ENCODE measurements at regions not wholly inside any gene's neighbourhood (a gene's known extent, or its start where the extent isn't known, plus 50 kb on each side); places are given as distances from the start of the nearest gene placed in this dataset.

- no peak for DNase-seq (ENCODE audit: low spot score)
- intact Hi-C loops (cut with DNase I), result no loop called here
These were observed 213.2 kb upstream of the CTBP2 start for GRCh38 chr10:125373546-125373945.

GRCh38 chr10:125370578-125370977, 210.2 kb upstream of the CTBP2 start:
- no peak for DNase-seq (ENCODE audit: low spot score)
- intact Hi-C loops (cut with DNase I), result no loop called here

- no peak for DNase-seq (ENCODE audit: low spot score)
- intact Hi-C loops (cut with DNase I), result no loop called here
These were observed 209.3 kb upstream of the CTBP2 start for GRCh38 chr10:125369382-125370326.

GRCh38 chr10:125368146-125368545, 207.8 kb upstream of the CTBP2 start:
- intact Hi-C loops (cut with DNase I), result no loop called here

GRCh38 chr10:125363791-125364190, 203.4 kb upstream of the CTBP2 start:
- intact Hi-C loops (cut with DNase I), result no loop called here
- no peak for DNase-seq (ENCODE audit: low spot score)

More at GRCh38 chr10:125368146-125368545, 207.8 kb upstream of the CTBP2 start:
- no peak for DNase-seq (ENCODE audit: low spot score)

GRCh38 chr10:125362950-125363349, 202.6 kb upstream of the CTBP2 start:
- no peak for DNase-seq (ENCODE audit: low spot score)
- intact Hi-C loops (cut with DNase I), result no loop called here

GRCh38 chr10:125359401-125359800, 199.0 kb upstream of the CTBP2 start:
- DNase-seq (ENCODE audit: low spot score), result no peak
- intact Hi-C loops (cut with DNase I), result loop anchor here in 1 of 2 donors (5.0 kb wide), 1 partner anchor 682 kb away; no protein-coding TSS in a partner anchor

GRCh38 chr10:125355657-125356056, 195.3 kb upstream of the CTBP2 start:
- intact Hi-C loops (cut with DNase I), result loop anchor here in 1 of 2 donors (5.0 kb wide), 1 partner anchor 678 kb away; no protein-coding TSS in a partner anchor
- DNase-seq (ENCODE audit: low spot score), result no peak

GRCh38 chr10:125350519-125350918, 190.2 kb upstream of the CTBP2 start:
- DNase-seq (ENCODE audit: low spot score), result no peak

GRCh38 chr10:125348536-125348935, 188.2 kb upstream of the CTBP2 start:
- DNase-seq (ENCODE audit: low spot score), result no peak
- intact Hi-C loops (cut with DNase I), result loop anchor here in 1 of 2 donors (10.0 kb wide), 1 partner anchor 304 kb away; no protein-coding TSS in a partner anchor

More at GRCh38 chr10:125350519-125350918, 190.2 kb upstream of the CTBP2 start:
- intact Hi-C loops (cut with DNase I), result no loop called here

- intact Hi-C loops (cut with DNase I), result loop anchor here in 1 of 2 donors (10.0 kb wide), 1 partner anchor 300 kb away; no protein-coding TSS in a partner anchor
- DNase-seq (ENCODE audit: low spot score), result no peak
These were observed 184.3 kb upstream of the CTBP2 start for GRCh38 chr10:125344573-125345171.

- intact Hi-C loops (cut with DNase I), result loop anchor here in 1 of 2 donors (10.0 kb wide), 1 partner anchor 299 kb away; no protein-coding TSS in a partner anchor
- no peak for DNase-seq (ENCODE audit: low spot score)
These were observed 183.6 kb upstream of the CTBP2 start for GRCh38 chr10:125343983-125344382.

- DNase-seq (ENCODE audit: low spot score), result no peak
- intact Hi-C loops (cut with DNase I), result loop anchor here in 1 of 2 donors (10.0 kb wide), 1 partner anchor 299 kb away; no protein-coding TSS in a partner anchor
These were observed 183.0 kb upstream of the CTBP2 start for GRCh38 chr10:125343118-125343925.

- intact Hi-C loops (cut with DNase I), result loop anchor here in 1 of 2 donors (10.0 kb wide), 1 partner anchor 297 kb away; no protein-coding TSS in a partner anchor
- DNase-seq (ENCODE audit: low spot score), result no peak
These were observed 181.2 kb upstream of the CTBP2 start for GRCh38 chr10:125341611-125342010.

GRCh38 chr10:125340903-125341302, 180.5 kb upstream of the CTBP2 start:
- DNase-seq (ENCODE audit: low spot score), result no peak
- intact Hi-C loops (cut with DNase I), result loop anchor here in 1 of 2 donors (10.0 kb wide), 1 partner anchor 296 kb away; no protein-coding TSS in a partner anchor

- no peak for DNase-seq (ENCODE audit: low spot score)
- intact Hi-C loops (cut with DNase I), result no loop called here
These were observed 177.1 kb upstream of the CTBP2 start for GRCh38 chr10:125337510-125337909.

GRCh38 chr10:125334545-125334944, 174.2 kb upstream of the CTBP2 start:
- DNase-seq (ENCODE audit: low spot score), result no peak
- intact Hi-C loops (cut with DNase I), result loop anchor here in 1 of 2 donors (5.0 kb wide), 1 partner anchor 882 kb away; the partner anchor contains the start of gene NKX1-2

- intact Hi-C loops (cut with DNase I), result loop anchor here in 1 of 2 donors (5.0 kb wide), 1 partner anchor 881 kb away; the partner anchor contains the start of gene NKX1-2
- DNase-seq (ENCODE audit: low spot score), result no peak
These were observed 173.4 kb upstream of the CTBP2 start for GRCh38 chr10:125333769-125334168.

- intact Hi-C loops (cut with DNase I), result loop anchor here in 1 of 2 donors (5.0 kb wide), 1 partner anchor 881 kb away; the partner anchor contains the start of gene NKX1-2
- DNase-seq (ENCODE audit: low spot score), result no peak
These were observed 172.8 kb upstream of the CTBP2 start for GRCh38 chr10:125333209-125333591.

All from posterior vena cava (tissue), 2 donors.